ENCODE measurements at regions not wholly inside any gene's neighbourhood (a gene's known extent, or its start where the extent isn't known, plus 50 kb on each side); places are given as distances from the start of the nearest gene placed in this dataset.

DNA sequence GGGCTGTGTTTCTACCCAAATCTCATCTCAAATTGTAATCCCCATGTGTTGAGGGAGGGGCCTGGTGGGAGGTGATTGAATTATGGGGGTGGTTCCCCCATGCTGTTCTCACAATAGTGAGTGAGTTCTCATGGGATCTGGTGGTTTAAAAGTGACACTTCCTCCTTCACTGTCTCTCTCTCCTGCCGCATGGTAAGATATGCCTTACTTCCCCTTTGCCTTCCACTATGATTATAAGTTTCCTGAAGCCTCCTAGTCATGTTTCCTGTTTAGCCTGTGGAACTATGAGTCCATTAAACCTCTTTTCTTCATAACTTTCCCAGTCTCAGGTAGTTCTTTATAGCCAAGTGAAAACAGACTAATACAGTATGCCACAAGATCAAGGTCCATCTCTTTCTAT is 70.0 kb upstream of the MSX1 start:
- FAIRE-seq (no peak), DNase-seq (ENCODE audit: low read depth, low spot score) (no peak)
- Histone ChIP-seq H3K9ac (ENCODE audit: control insufficient read depth, extremely low read depth, insufficient read depth, low read length) (no peak overlapping the region), H3K4me1 (ENCODE audit: control insufficient read depth, extremely low read depth, insufficient read depth, low read length) (no peaks in the 10 kb centered on the region), H3K4me3 (ENCODE audit: control insufficient read depth in 2 of 3, extremely low read depth in 1 of 3, insufficient read depth in 2 of 3, low read depth in 1 of 3, low read length in 3 of 3) (no peak overlapping the region), H3K9me3 (ENCODE audit: control insufficient read depth, low read depth, low read length) (no peaks in the 10 kb centered on the region), H2AFZ (ENCODE audit: control insufficient read depth, low read length) (no peak overlapping the region), H3K27ac (ENCODE audit: control insufficient read depth, insufficient read depth, low read length) (no peak overlapping the region), H3K9me1 (ENCODE audit: control insufficient read depth, extremely low read depth, insufficient read depth, low read length) (no peaks in the 10 kb centered on the region), H4K20me1 (ENCODE audit: control insufficient read depth, extremely low read depth, insufficient read depth, low read length) (no peaks in the 10 kb centered on the region), H3K79me2 (ENCODE audit: control insufficient read depth, insufficient read depth, low read length) (no peaks in the 10 kb centered on the region), H3K36me3 (ENCODE audit: control insufficient read depth in 2 of 2, extremely low read depth in 1 of 2, insufficient read depth in 2 of 2, low read length in 2 of 2) (no peaks in the 10 kb centered on the region), H3K27me3 (ENCODE audit: control insufficient read depth, extremely low read depth, insufficient read depth, low read length) (no peaks in the 10 kb centered on the region), H3K4me2 (ENCODE audit: control insufficient read depth, extremely low read depth, insufficient read depth, low read depth, low read length) (no peak overlapping the region)
- dilution Hi-C loops (cut with MboI; ENCODE audit: extremely low pct_ligation_motif_present, low sequenced_read_pairs): no loop called here
- TF ChIP-seq EZH2 (IDR thresholded peaks at IDR 0.05; ENCODE audit: low read length): no peak
- TF ChIP-seq CTCF (optimal IDR thresholded peaks at IDR 0.05 in 1 of 3, IDR thresholded peaks at IDR 0.05 in 1 of 3, conservative IDR thresholded peaks at IDR 0.05 in 1 of 3; ENCODE audit: extremely low read depth in 1 of 3, insufficient read depth in 2 of 3, low read length in 3 of 3): no peak

GRCh38 chr4:4788573-4788972 is 70.9 kb upstream of the MSX1 start:
- no peak for DNase-seq (ENCODE audit: low read depth, low spot score)
- Histone ChIP-seq H3K27me3 (ENCODE audit: control insufficient read depth, extremely low read depth, insufficient read depth, low read length) (no peaks in the 10 kb centered on the region), H3K27ac (ENCODE audit: control insufficient read depth, insufficient read depth, low read length) (no peak overlapping the region), H3K9me1 (ENCODE audit: control insufficient read depth, extremely low read depth, insufficient read depth, low read length) (no peaks in the 10 kb centered on the region), H2AFZ (ENCODE audit: control insufficient read depth, low read length) (no peak overlapping the region), H3K4me1 (ENCODE audit: control insufficient read depth, extremely low read depth, insufficient read depth, low read length) (no peaks in the 10 kb centered on the region), H3K4me3 (ENCODE audit: control insufficient read depth in 2 of 3, extremely low read depth in 1 of 3, insufficient read depth in 2 of 3, low read depth in 1 of 3, low read length in 3 of 3) (no peak overlapping the region), H3K79me2 (ENCODE audit: control insufficient read depth, insufficient read depth, low read length) (no peaks in the 10 kb centered on the region), H3K9me3 (ENCODE audit: control insufficient read depth, low read depth, low read length) (no peaks in the 10 kb centered on the region), H3K9ac (ENCODE audit: control insufficient read depth, extremely low read depth, insufficient read depth, low read length) (no peak overlapping the region), H4K20me1 (ENCODE audit: control insufficient read depth, extremely low read depth, insufficient read depth, low read length) (no peaks in the 10 kb centered on the region), H3K4me2 (ENCODE audit: control insufficient read depth, extremely low read depth, insufficient read depth, low read depth, low read length) (no peak overlapping the region), H3K36me3 (ENCODE audit: control insufficient read depth in 2 of 2, extremely low read depth in 1 of 2, insufficient read depth in 2 of 2, low read length in 2 of 2) (no peaks in the 10 kb centered on the region)
- TF ChIP-seq EZH2 (IDR thresholded peaks at IDR 0.05; ENCODE audit: low read length): no peak
- dilution Hi-C loops (cut with MboI; ENCODE audit: extremely low pct_ligation_motif_present, low sequenced_read_pairs): no loop called here
- FAIRE-seq: no peak

GRCh38 chr4:4787421-4787820 is 72.0 kb upstream of the MSX1 start:
- no peaks in the 10 kb centered on the region for H3K27me3 ChIP-seq (ENCODE audit: control insufficient read depth, extremely low read depth, insufficient read depth, low read length)
- FAIRE-seq (no peak), DNase-seq (ENCODE audit: low read depth, low spot score) (no peak)
- H3K4me2 ChIP-seq (ENCODE audit: control insufficient read depth, extremely low read depth, insufficient read depth, low read depth, low read length): no peak overlapping the region
- no peaks in the 10 kb centered on the region for H3K9me1 ChIP-seq (ENCODE audit: control insufficient read depth, extremely low read depth, insufficient read depth, low read length)
- H3K9ac ChIP-seq (ENCODE audit: control insufficient read depth, extremely low read depth, insufficient read depth, low read length): no peak overlapping the region
- no peaks in the 10 kb centered on the region for H3K9me3 ChIP-seq (ENCODE audit: control insufficient read depth, low read depth, low read length)
- no peaks in the 10 kb centered on the region for H3K79me2 ChIP-seq (ENCODE audit: control insufficient read depth, insufficient read depth, low read length)
- no peaks in the 10 kb centered on the region for H3K36me3 ChIP-seq (ENCODE audit: control insufficient read depth in 2 of 2, extremely low read depth in 1 of 2, insufficient read depth in 2 of 2, low read length in 2 of 2)
- dilution Hi-C loops (cut with MboI; ENCODE audit: extremely low pct_ligation_motif_present, low sequenced_read_pairs): no loop called here
- no peak overlapping the region for H3K4me3 ChIP-seq (ENCODE audit: control insufficient read depth in 2 of 3, extremely low read depth in 1 of 3, insufficient read depth in 2 of 3, low read depth in 1 of 3, low read length in 3 of 3)
- TF ChIP-seq CTCF (optimal IDR thresholded peaks at IDR 0.05 in 1 of 3, IDR thresholded peaks at IDR 0.05 in 1 of 3, conservative IDR thresholded peaks at IDR 0.05 in 1 of 3; ENCODE audit: extremely low read depth in 1 of 3, insufficient read depth in 2 of 3, low read length in 3 of 3) (no peak), EZH2 (IDR thresholded peaks at IDR 0.05; ENCODE audit: low read length) (no peak)
- no peaks in the 10 kb centered on the region for H4K20me1 ChIP-seq (ENCODE audit: control insufficient read depth, extremely low read depth, insufficient read depth, low read length)
- H3K4me1 ChIP-seq (ENCODE audit: control insufficient read depth, extremely low read depth, insufficient read depth, low read length): no peaks in the 10 kb centered on the region
- no peak overlapping the region for H3K27ac ChIP-seq (ENCODE audit: control insufficient read depth, insufficient read depth, low read length)
- H2AFZ ChIP-seq (ENCODE audit: control insufficient read depth, low read length): no peak overlapping the region
